ENCODE measurements at regions not wholly inside any gene's neighbourhood (a gene's known extent, or its start where the extent isn't known, plus 50 kb on each side); places are given as distances from the start of the nearest gene placed in this dataset.

DNA sequence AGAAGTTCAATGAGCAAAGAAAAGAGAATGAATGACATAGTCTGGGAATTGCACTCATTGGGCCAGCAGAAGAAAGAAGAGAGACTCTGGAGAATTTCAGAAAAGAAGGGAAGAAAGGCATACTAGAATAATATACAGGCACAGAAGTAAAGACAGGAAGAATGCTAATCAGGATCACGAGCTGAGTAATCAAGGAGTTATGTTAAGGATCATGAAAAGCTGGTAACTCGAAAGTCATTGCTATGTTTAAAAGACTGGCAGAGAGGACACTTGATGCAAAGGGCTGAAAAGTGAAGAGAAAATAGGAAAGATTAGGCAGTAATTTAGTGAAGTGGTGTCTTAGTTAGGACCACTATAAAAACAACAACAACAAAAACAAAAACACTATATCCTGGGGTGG is 284.1 kb downstream of the ZBBX start:
- no peak for ATAC-seq
- H3K27ac ChIP-seq, result no peak overlapping the region
- no peaks in the 10 kb centered on the region for H3K4me1 ChIP-seq
- no peak for DNase-seq (ENCODE audit: low read depth in 1 of 2, low spot score in 1 of 2)
- no peak for FAIRE-seq
- 4% methylated on average over 2 of the region's 2 CpGs for WGBS (ENCODE audit: missing lambda C conversion rate)
- TF ChIP-seq HOXB13 (CRISPR knock-in tag; IDR thresholded peaks at IDR 0.05; ENCODE audit: low read depth), result no peak
- TF ChIP-seq HOXB5 (CRISPR knock-in tag; IDR thresholded peaks at IDR 0.05), result no peak
- no peak for TF ChIP-seq HDAC2 (IDR thresholded peaks at IDR 0.05)
- no peak for TF ChIP-seq POLR2A (IDR thresholded peaks at IDR 0.05; ENCODE audit: low read length)
- TF ChIP-seq CBX8 (IDR thresholded peaks at IDR 0.05), result no peak
- no peak for TF ChIP-seq BHLHE40 (IDR thresholded peaks at IDR 0.05; ENCODE audit: low read depth, low read length)
- TF ChIP-seq MYC (IDR thresholded peaks at IDR 0.05; ENCODE audit: borderline replicate concordance, low read length), result no peak
- no peak for TF ChIP-seq HOXA7 (CRISPR knock-in tag; IDR thresholded peaks at IDR 0.05)
- TF ChIP-seq PHF8 (IDR thresholded peaks at IDR 0.05; ENCODE audit: borderline replicate concordance, low read depth), result no peak
- TF ChIP-seq E2F6 (IDR thresholded peaks at IDR 0.05; ENCODE audit: borderline replicate concordance, low read depth), result no peak
- TF ChIP-seq EP300 (IDR thresholded peaks at IDR 0.05), result no peak
- no peak for TF ChIP-seq FOSL2 (IDR thresholded peaks at IDR 0.05)
- no peak for TF ChIP-seq FOSL2 (CRISPR knock-in tag; IDR thresholded peaks at IDR 0.05)
- ChIA-PET CTCF (no interaction called here), POLR2A (no interaction called here)
- no peak overlapping the region for H3K4me3 ChIP-seq
- H3K4me2 ChIP-seq, result no peak overlapping the region
- no peaks in the 10 kb centered on the region for H3K9me3 ChIP-seq

DNA sequence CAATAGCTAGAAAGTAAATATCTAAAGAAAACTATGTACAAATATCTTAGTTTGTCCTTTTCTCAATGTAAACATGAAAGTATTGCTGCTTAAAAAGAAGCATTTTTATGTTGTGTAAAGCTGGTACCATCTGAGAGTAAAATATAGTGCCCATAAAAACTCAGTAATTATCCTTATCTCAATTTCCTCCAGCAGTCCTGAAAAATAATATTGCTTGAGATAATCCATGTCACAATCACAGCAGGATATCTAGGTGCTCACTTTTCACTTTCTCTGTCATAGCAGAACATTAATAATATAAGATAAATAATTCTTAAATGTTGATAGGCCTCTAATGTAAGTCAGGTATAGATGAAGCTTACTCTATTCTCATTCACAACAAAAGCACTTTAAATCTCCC is 285.5 kb downstream of the ZBBX start:
- no peak for FAIRE-seq

More for the DNA sequence above, 285.5 kb downstream of the ZBBX start:
- H3K4me3 ChIP-seq, result no peak overlapping the region
- ATAC-seq (no peak), DNase-seq (ENCODE audit: low read depth in 1 of 2, low spot score in 1 of 2) (no peak)
- no peak overlapping the region for H3K4me2 ChIP-seq
- H3K27ac ChIP-seq, result no peak overlapping the region
- ChIA-PET CTCF (no interaction called here), POLR2A (no interaction called here)
- TF ChIP-seq BHLHE40 (IDR thresholded peaks at IDR 0.05; ENCODE audit: low read depth, low read length) (no peak), RARB (CRISPR knock-in tag; IDR thresholded peaks at IDR 0.05) (no peak), CHD4 (IDR thresholded peaks at IDR 0.05; ENCODE audit: borderline replicate concordance) (no peak), ZNF302 (CRISPR knock-in tag; IDR thresholded peaks at IDR 0.05) (no peak), FOSL2 (IDR thresholded peaks at IDR 0.05) (no peak), FOSL2 (CRISPR knock-in tag; IDR thresholded peaks at IDR 0.05) (no peak), SMC3 (IDR thresholded peaks at IDR 0.05) (no peak), RAD21 (conservative IDR thresholded peaks at IDR 0.05 in 1 of 2, IDR thresholded peaks at IDR 0.05 in 1 of 2) (no peak), CEBPB (IDR thresholded peaks at IDR 0.05) (no peak), TFCP2L1 (CRISPR knock-in tag; IDR thresholded peaks at IDR 0.05) (no peak), FOSB (CRISPR knock-in tag; IDR thresholded peaks at IDR 0.05) (no peak), BCL3 (IDR thresholded peaks at IDR 0.05) (no peak), GATA3 (IDR thresholded peaks at IDR 0.05; ENCODE audit: borderline replicate concordance) (no peak), HDAC2 (IDR thresholded peaks at IDR 0.05) (no peak), ELK1 (IDR thresholded peaks at IDR 0.05; ENCODE audit: low read depth, low read length) (no peak)
- TF ChIP-seq, protein P1, sequence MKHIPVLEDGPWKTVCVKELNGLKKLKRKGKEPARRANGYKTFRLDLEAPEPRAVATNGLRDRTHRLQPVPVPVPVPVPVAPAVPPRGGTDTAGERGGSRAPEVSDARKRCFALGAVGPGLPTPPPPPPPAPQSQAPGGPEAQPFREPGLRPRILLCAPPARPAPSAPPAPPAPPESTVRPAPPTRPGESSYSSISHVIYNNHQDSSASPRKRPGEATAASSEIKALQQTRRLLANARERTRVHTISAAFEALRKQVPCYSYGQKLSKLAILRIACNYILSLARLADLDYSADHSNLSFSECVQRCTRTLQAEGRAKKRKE (CRISPR knock-in tag; IDR thresholded peaks at IDR 0.05; ENCODE audit: low read depth), result no peak
- TF ChIP-seq, protein P2, sequence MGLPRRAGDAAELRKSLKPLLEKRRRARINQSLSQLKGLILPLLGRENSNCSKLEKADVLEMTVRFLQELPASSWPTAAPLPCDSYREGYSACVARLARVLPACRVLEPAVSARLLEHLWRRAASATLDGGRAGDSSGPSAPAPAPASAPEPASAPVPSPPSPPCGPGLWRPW (IDR thresholded peaks at IDR 0.05), result no peak
- no peaks in the 10 kb centered on the region for H3K4me1 ChIP-seq
- H3K9me3 ChIP-seq, result no peaks in the 10 kb centered on the region
